ENCODE measurements at regions not wholly inside any gene's neighbourhood (a gene's known extent, or its start where the extent isn't known, plus 50 kb on each side); places are given as distances from the start of the nearest gene placed in this dataset.
"Not testable (repeated sequence)": the region's sequence is repeated elsewhere in the genome, so short reads cannot be mapped to it uniquely, and the experiment has no call there.

GRCh38 chr14:105859073-105859716, 332.8 kb downstream of the TMEM121 start:
- TF ChIP-seq EZH2phosphoT487 (IDR thresholded peaks at IDR 0.05; ENCODE audit: insufficient read depth, low read depth); EZH2 (IDR thresholded peaks at IDR 0.05; ENCODE audit: insufficient read depth, poor library complexity, severe bottlenecking): not testable (repeated sequence)
